NCI-H1092 (cell line): ENCODE measurements at regions not wholly inside any gene's neighbourhood (a gene's known extent, or its start where the extent isn't known, plus 50 kb on each side); places are given as distances from the start of the nearest gene placed in this dataset.

Source experiments
- DNase-seq: peaks from one replicate; lab custom pipeline; 2025; lab: John Stamatoyannopoulos, UW

GRCh38 chr7:93646538-93646937, 72.0 kb upstream of the CALCR start:
- DNase-seq, result no peak

DNA sequence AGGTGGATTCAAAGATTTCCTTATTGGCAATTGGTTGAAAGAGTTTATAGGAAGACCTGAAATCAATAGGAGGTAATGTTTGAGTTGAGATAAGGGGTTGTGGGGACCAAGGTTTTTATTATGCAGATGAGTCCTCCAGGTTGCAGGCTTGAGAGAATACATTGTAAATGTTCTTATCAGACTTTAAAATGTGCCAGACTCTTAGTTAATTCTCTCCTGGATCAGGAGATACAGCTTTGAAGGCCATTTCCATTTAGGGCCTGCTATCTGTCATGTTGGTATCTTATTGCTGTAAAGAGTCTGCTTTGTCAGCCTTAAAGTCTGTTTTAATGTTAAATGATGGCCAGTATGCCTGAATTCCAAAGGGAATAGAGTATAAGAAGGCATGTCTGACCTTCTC, 61.8 kb upstream of the CALCR start:
- DNase-seq, result no peak

DNA sequence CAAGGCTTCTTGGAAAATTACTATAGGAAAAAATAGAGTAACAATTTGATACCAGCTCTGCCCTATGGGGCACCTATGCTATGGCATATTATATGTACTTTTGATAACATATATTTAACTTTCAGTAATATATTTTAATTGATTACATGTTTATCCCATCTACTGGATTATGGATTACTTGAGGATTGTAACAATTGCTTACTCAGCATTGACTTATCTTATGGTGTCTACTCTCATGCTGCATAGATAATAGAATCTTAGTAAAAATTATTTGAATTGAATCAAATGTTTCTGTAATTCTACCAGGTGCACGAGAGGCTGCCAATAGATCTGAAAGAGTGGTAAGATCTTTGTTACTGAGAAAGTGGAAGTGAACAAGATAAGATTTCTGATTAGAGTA, 57.8 kb upstream of the CALCR start:
- DNase-seq, result no peak

GRCh38 chr7:93629291-93629801, 54.8 kb upstream of the CALCR start:
- no peak for DNase-seq

DNA sequence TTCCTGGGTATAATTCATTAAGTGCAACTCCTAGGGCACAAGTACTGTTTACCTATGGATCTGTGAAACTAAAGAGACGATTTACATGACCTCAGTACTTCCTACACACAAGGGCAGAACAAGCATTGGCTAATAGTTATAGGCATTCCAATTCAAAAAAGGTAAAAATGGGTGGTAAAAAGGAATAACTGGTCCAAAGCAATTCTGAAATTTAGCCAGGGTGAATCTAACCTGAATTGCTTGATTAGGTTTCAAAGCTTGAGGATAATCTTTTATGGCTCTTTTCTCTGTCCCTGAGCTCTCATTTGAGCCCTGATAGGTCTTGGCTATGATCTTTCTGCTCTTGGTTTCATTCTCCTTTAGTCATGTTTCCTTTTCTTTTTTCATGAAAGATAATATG, 52.3 kb upstream of the CALCR start:
- no peak for DNase-seq
